HCT116 (cell line): ENCODE measurements at regions not wholly inside any gene's neighbourhood (a gene's known extent, or its start where the extent isn't known, plus 50 kb on each side); places are given as distances from the start of the nearest gene placed in this dataset.

Experiments
- ATAC-seq: fragments of 200-7000 bp; cut with Tn5 transposase; 2 replicates; pipeline ENCODE4 v1.9.1; 2020; ENCODE audit warnings: mild to moderate bottlenecking, moderate library complexity
- BruUV-seq: library from RNA; stranded (reverse); fragments of 400-500 nt; replicated peaks from 2 replicates; lab custom pipeline; 2021; lab: Mats Ljungman, UMichigan
- CTCF ChIA-PET: fragments of 300-600 bp; sonication (Branson Sonifier 250); formaldehyde crosslinking; loops from one replicate; lab custom pipeline; 2021; ENCODE audit warnings: antibody characterized with exemption; lab: Charles Lee
- POLR2A ChIA-PET: fragments of 300-600, 350-600 bp; sonication (Branson Sonifier 250); formaldehyde crosslinking; loops from one replicate; lab custom pipeline; 2021; ENCODE audit warnings: antibody characterized with exemption; lab: Charles Lee
- RAD21 ChIA-PET, 2 experiments: fragments of 300-600 bp; sonication (Branson Sonifier 250); formaldehyde crosslinking; loops; one replicate each; lab custom pipeline; 2023; ENCODE audit warnings: low total read pairs in 2 of 2; ENCODE audit not compliant: uncharacterized antibody in 2 of 2, unreplicated experiment in 2 of 2, low non-redundant PET in 1 of 2; lab: Charles Lee
- DNase-seq: peaks from one replicate; pipeline ENCODE4 v3.0.0-alpha.2; 2010; ENCODE audit warnings: low read depth, low spot score
- H2AFZ ChIP-seq: fragments of 200-600 bp; shearing (Covaris generic), sonication (generic); 2 replicates; pipeline ENCODE4 v1.6.1; 2017; ENCODE audit warnings: low read depth, mixed run types, mixed read lengths, antibody characterized with exemption, low read length; ENCODE audit not compliant: poor library complexity, severe bottlenecking
- H3K27ac ChIP-seq: 2 replicates; pipeline ENCODE4 v1.5.1; 2012; ENCODE audit warnings: low read depth, low read length
- H3K27me3 ChIP-seq: fragments of 200-600 bp; sonication (generic); 2 replicates; pipeline ENCODE4 v1.6.1; 2016; ENCODE audit warnings: mixed run types, low read length, mixed read lengths; ENCODE audit not compliant: insufficient read depth
- H3K36me3 ChIP-seq, 2 experiments: fragments of 200-500 bp in 1 of 2; fragments of 200-600 bp in 1 of 2; sonication (Bioruptor generic) in 1 of 2; sonication (generic) in 1 of 2; 2 replicates each; pipeline versions ENCODE4 v1.5.1 to v1.6.1; 2014 to 2016; ENCODE audit warnings: low read length in 2 of 2, inconsistent platforms in 1 of 2, mixed read lengths in 1 of 2, mixed run types in 1 of 2; ENCODE audit not compliant: insufficient read depth in 2 of 2, control insufficient read depth in 1 of 2
- H3K4me1 ChIP-seq, 2 experiments: fragments of 200-600 bp in 1 of 2; sonication (generic) in 1 of 2; 2 replicates each; pipeline versions ENCODE4 v1.5.1 to v1.6.1; 2012 to 2017; ENCODE audit warnings: low read length in 2 of 2, inconsistent platforms in 1 of 2, mild to moderate bottlenecking in 1 of 2, mixed read lengths in 1 of 2, mixed run types in 1 of 2, moderate library complexity in 1 of 2; ENCODE audit not compliant: insufficient read depth in 2 of 2, control insufficient read depth in 1 of 2
- H3K4me2 ChIP-seq: fragments of 200-600 bp; sonication (generic); 2 replicates; pipeline ENCODE4 v1.6.1; 2017; ENCODE audit warnings: mixed run types, low read length, mixed read lengths
- H3K4me3 ChIP-seq, 2 experiments: fragments of 200-600 bp in 1 of 2; sonication (generic) in 1 of 2; replicated peaks in 1 of 2; 2 replicates each; pipeline ENCODE4 v1.5.1; 2011 to 2016; ENCODE audit warnings: low read length in 2 of 2, control low read depth in 1 of 2, low read depth in 1 of 2, mild to moderate bottlenecking in 1 of 2, mixed read lengths in 1 of 2, mixed run types in 1 of 2
- H3K79me2 ChIP-seq: fragments of 200-600 bp; sonication (generic); 2 replicates; pipeline ENCODE4 v1.6.1; 2017; ENCODE audit warnings: mild to moderate bottlenecking, mixed run types, low read length, moderate library complexity, mixed read lengths; ENCODE audit not compliant: insufficient read depth
- H3K9ac ChIP-seq: fragments of 200-600 bp; sonication (generic); 2 replicates; pipeline ENCODE4 v1.6.1; 2016; ENCODE audit warnings: low read length, mixed read lengths
- H3K9me2 ChIP-seq: fragments of 200-600 bp; sonication (generic), shearing (Covaris generic); 2 replicates; pipeline ENCODE4 v1.6.1; 2017; ENCODE audit warnings: mixed run types, mild to moderate bottlenecking, moderate library complexity; ENCODE audit not compliant: insufficient read depth
- H3K9me3 ChIP-seq, 2 experiments: fragments of 200-500 bp in 1 of 2; fragments of 200-600 bp in 1 of 2; sonication (Bioruptor generic) in 1 of 2; sonication (generic) in 1 of 2; 2 replicates each; pipeline ENCODE4 v1.6.1; 2014 to 2017; ENCODE audit warnings: low read length in 2 of 2, mixed read lengths in 2 of 2, inconsistent platforms in 1 of 2, low read depth in 1 of 2, mild to moderate bottlenecking in 1 of 2, mixed run types in 1 of 2, moderate library complexity in 1 of 2; ENCODE audit not compliant: control insufficient read depth in 1 of 2, insufficient read depth in 1 of 2
- H4K20me1 ChIP-seq: fragments of 200-600 bp; sonication (generic), shearing (Covaris generic); 2 replicates; pipeline ENCODE4 v1.6.1; 2017; ENCODE audit warnings: mixed run types, mild to moderate bottlenecking, moderate library complexity; ENCODE audit not compliant: insufficient read depth
- ATF3 ChIP-seq: IDR thresholded peaks from 2 replicates; pipeline ENCODE4 v1.6.1; 2012
- CEBPB ChIP-seq: IDR thresholded peaks from 2 replicates; pipeline ENCODE4 v1.6.1; 2012; ENCODE audit warnings: low read depth
- EGR1 ChIP-seq: IDR thresholded peaks from 2 replicates; pipeline ENCODE4 v1.6.1; 2012; ENCODE audit warnings: low read depth
- POLR2A ChIP-seq: IDR thresholded peaks from 2 replicates; pipeline ENCODE4 v1.7.0; 2011; ENCODE audit warnings: borderline replicate concordance; ENCODE audit not compliant: insufficient read depth, insufficient read length; ENCODE audit errors: extremely low read depth
- REST ChIP-seq: IDR thresholded peaks from 2 replicates; pipeline ENCODE4 v1.6.1; 2012; ENCODE audit warnings: low read depth
- SIN3A ChIP-seq: IDR thresholded peaks from 2 replicates; pipeline ENCODE4 v1.6.1; 2012; ENCODE audit warnings: low read depth
- SRF ChIP-seq: IDR thresholded peaks from 2 replicates; pipeline ENCODE4 v1.6.1; 2012; ENCODE audit warnings: low read depth
- ZFX ChIP-seq: fragments of 450-650 bp; IDR thresholded peaks from 2 replicates; pipeline ENCODE4 v1.6.1; 2017
- ZNF274 ChIP-seq: fragments of 200-500 bp; sonication (Bioruptor generic); IDR thresholded peaks from 2 replicates; pipeline ENCODE4 v1.6.1; 2014; ENCODE audit warnings: mild to moderate bottlenecking, low read depth, low read length, inconsistent platforms
- intact Hi-C: fragments of 100-400 bp; cut with micrococcal nuclease; formaldehyde crosslinking; loops from 2 replicates; pipeline ENCODE4 v1.10.0; 2022

GRCh38 chr2:157193461-157193860 is 64.0 kb upstream of the GALNT5 start:
- DNase-seq, result no peak
- Histone ChIP-seq H3K4me3 (no peak overlapping the region), H3K9me3 (no peaks in the 10 kb centered on the region), H2AFZ (peak overlapping the region; percentile 89), H3K27ac (no peak overlapping the region), H3K4me1 (peaks cover 0 to 3% of the 10 kb centered on the region in 2 experiments; a peak in 1 of 4 replicates), H3K36me3 (no peaks in the 10 kb centered on the region), H3K9ac (no peak overlapping the region), H3K9me2 (no peaks in the 10 kb centered on the region), H3K79me2 (no peaks in the 10 kb centered on the region), H3K27me3 (no peaks in the 10 kb centered on the region), H3K4me2 (no peak overlapping the region), H4K20me1 (no peaks in the 10 kb centered on the region)
- BruUV-seq, result no TSS peak
- CTCF ChIA-PET, result interaction anchor here (0.6 to 2.5 kb wide), 12 partner anchors 10 to 1825 kb away, joined by 3 to 24 read pairs (median 4); no protein-coding TSS in a partner anchor
- POLR2A ChIA-PET, result no interaction called here
- TF ChIP-seq REST (no peak), EGR1 (no peak), SIN3A (no peak), CEBPB (no peak), ZFX (no peak), ZNF274 (no peak), ATF3 (no peak), POLR2A (no peak), SRF (no peak)
- intact Hi-C loops, result loop anchor here (5.0 to 10.0 kb wide), 3 partner anchors 136 to 859 kb away; partner anchors contain the start of gene NR4A2
- no peak for ATAC-seq
- RAD21 ChIA-PET, result interaction anchor here (0.6 to 1.0 kb wide), 3 partner anchors 137 to 859 kb away, joined by 3 to 5 read pairs (median 3); no protein-coding TSS in a partner anchor
